ENCODE measurements at regions not wholly inside any gene's neighbourhood (a gene's known extent, or its start where the extent isn't known, plus 50 kb on each side); places are given as distances from the start of the nearest gene placed in this dataset. TPM values are rescaled to one million over a fixed set of nuclear protein-coding genes. Genes with fewer than 3 reads are reported as not detected.

Small RNA genes in the stretch of these regions (microRNA-seq; reads per million reads assigned to microRNA genes)
- gene MIR8060 (ENCODE audit: borderline microRNAs expressed): not detected
